Transverse colon (tissue), 3 donors: ENCODE measurements at regions not wholly inside any gene's neighbourhood (a gene's known extent, or its start where the extent isn't known, plus 50 kb on each side); places are given as distances from the start of the nearest gene placed in this dataset.

Experiments
- EP300 ChIP-seq: sonication (generic); formaldehyde crosslinking; IDR thresholded peaks from one replicate; pipeline ENCODE4 v1.6.1; 2017; ENCODE audit warnings: antibody characterized with exemption, low read depth
- POLR2A ChIP-seq: fragments of 450-650 bp; IDR thresholded peaks from one replicate; pipeline ENCODE4 v1.6.1; 2016; ENCODE audit warnings: antibody characterized with exemption, mild to moderate bottlenecking, moderate library complexity
- TF ChIP-seq, protein P1 (sequence below), 5 experiments: fragments of 200-600 bp in 3 of 5; fragments of 450-650 bp in 2 of 5; sonication (generic) in 3 of 5; IDR thresholded peaks; 1 replicate in 2 of 5; 2 replicates in 3 of 5; pipeline ENCODE4 v1.5.1; 2016 to 2017; ENCODE audit warnings: antibody characterized with exemption in 5 of 5, inconsistent platforms in 3 of 5, mild to moderate bottlenecking in 2 of 5, moderate library complexity in 1 of 5

DNA sequence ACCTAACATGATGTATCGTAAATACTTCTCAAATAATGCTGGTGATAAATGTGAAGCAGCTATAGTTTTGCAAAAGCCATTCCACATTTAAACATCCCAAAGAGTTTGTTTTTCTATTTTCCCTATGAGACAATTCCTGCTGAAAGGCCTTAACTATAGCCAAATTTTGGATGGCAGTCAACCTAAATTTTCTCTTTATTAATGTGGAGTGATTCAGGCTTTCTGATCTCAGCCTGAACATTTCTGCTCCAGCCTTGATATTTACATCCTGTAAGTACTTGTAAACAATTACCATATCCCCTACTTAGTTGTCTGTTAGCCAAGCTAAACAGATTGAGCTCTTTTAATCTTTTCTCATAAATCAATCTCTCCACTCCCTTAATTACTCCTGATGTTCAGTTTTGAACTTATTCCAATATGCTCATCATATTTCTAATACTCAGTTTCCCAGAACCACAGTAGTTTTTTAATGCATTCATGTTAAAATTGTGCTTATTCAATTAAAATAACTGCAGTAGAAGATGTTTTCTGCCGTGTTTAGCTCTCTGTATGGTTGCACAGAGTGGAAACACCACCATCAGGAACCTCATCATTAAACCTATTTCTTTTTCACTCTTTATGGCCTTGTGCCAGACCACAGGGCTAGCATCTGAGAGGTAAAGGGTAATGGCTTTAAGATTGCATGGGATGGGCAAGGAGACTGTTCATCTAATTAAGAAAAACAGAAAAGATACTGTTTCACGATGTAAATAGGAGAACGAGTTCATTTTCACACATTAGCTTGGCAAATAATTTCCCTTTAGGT is 1235.2 kb upstream of the SLC10A2 start:
- TF ChIP-seq, protein P1, sequence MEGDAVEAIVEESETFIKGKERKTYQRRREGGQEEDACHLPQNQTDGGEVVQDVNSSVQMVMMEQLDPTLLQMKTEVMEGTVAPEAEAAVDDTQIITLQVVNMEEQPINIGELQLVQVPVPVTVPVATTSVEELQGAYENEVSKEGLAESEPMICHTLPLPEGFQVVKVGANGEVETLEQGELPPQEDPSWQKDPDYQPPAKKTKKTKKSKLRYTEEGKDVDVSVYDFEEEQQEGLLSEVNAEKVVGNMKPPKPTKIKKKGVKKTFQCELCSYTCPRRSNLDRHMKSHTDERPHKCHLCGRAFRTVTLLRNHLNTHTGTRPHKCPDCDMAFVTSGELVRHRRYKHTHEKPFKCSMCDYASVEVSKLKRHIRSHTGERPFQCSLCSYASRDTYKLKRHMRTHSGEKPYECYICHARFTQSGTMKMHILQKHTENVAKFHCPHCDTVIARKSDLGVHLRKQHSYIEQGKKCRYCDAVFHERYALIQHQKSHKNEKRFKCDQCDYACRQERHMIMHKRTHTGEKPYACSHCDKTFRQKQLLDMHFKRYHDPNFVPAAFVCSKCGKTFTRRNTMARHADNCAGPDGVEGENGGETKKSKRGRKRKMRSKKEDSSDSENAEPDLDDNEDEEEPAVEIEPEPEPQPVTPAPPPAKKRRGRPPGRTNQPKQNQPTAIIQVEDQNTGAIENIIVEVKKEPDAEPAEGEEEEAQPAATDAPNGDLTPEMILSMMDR (IDR thresholded peaks at IDR 0.05), result no peak
- no peak for TF ChIP-seq POLR2A
- TF ChIP-seq EP300, result no peak
